ENCODE measurements at regions not wholly inside any gene's neighbourhood (a gene's known extent, or its start where the extent isn't known, plus 50 kb on each side); places are given as distances from the start of the nearest gene placed in this dataset.
"Not testable (repeated sequence)": the region's sequence is repeated elsewhere in the genome, so short reads cannot be mapped to it uniquely, and the experiment has no call there.

DNA sequence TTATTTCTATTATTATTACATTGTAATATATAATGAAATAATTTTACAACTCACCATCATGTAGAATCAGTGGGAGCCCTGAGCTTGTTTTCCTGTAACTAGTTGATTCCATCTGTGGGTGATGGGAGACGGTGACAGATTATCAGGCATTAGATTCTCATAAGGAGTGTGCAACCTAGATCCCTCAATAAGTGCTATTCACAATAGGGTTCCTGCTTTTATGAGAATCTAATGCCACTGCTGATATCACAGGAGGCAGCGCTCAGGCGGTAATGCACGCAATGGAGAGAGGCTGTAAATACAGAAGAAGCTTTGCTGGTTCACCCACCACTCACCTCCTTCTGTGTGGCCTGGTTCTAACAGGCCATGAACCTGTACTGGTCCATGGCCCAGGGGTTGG is 178.6 kb downstream of the ACTRT1 start (continued):
- no peak for TF ChIP-seq FOS (IDR thresholded peaks at IDR 0.05; ENCODE audit: borderline replicate concordance, extremely low read depth, insufficient read length)
- no peak for TF ChIP-seq ZNF24 (IDR thresholded peaks at IDR 0.05)
- TF ChIP-seq SMAD5 (IDR thresholded peaks at IDR 0.05; ENCODE audit: low read depth): no peak
- no peak for TF ChIP-seq TCF3 (IDR thresholded peaks at IDR 0.05; ENCODE audit: borderline replicate concordance, insufficient read depth, low read depth, low read length)
- TF ChIP-seq TBL1XR1 (IDR thresholded peaks at IDR 0.05; ENCODE audit: low read depth, low read length): no peak

DNA sequence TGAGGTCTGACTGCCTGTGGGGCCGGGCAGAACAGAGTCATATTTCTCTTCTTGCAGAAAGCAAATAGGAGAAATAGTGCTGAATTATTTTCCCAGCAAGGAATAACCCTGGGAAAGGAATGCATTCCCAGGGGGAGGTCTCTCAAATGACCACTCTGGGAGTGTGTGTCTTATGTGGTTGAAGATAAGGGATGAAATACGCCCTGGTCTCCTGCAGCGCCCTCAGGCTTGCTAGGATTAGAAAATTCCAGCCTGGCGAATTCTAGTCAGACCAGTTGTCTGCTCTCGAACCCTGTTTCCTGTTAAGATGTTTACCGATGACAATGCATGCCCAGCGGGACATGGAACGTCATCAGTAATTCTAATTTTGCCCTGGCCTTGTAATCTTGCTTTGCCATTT is 185.3 kb downstream of the ACTRT1 start:
- intact Hi-C loops (cut with micrococcal nuclease; ENCODE audit: unreplicated experiment); in situ Hi-C loops (cut with MboI); H2AFZ ChIP-seq (ENCODE audit: control insufficient read depth, low read depth, low read length); POLR2A ChIA-PET; H3K36me3 ChIP-seq (ENCODE audit: control insufficient read depth in 2 of 2, insufficient read depth in 2 of 2, low read length in 1 of 2); H3K79me2 ChIP-seq (ENCODE audit: control insufficient read depth, insufficient read depth, low read length); H4K20me1 ChIP-seq (ENCODE audit: control insufficient read depth, insufficient read depth); SMC1A ChIA-PET (ENCODE audit: uncharacterized antibody, unreplicated experiment); ATAC-seq; H3K27ac ChIP-seq (ENCODE audit: control insufficient read depth, insufficient read depth); RAD21 ChIA-PET (ENCODE audit: unreplicated experiment); H3K27me3 ChIP-seq (replicated peaks in 1 of 2; ENCODE audit: control insufficient read depth in 2 of 2, insufficient read depth in 2 of 2, low read length in 1 of 2); CTCF ChIA-PET; H3K4me2 ChIP-seq (ENCODE audit: control insufficient read depth, insufficient read depth); H3K4me1 ChIP-seq (ENCODE audit: control insufficient read depth, insufficient read depth, low read length); FAIRE-seq; H3K9me3 ChIP-seq (replicated peaks; ENCODE audit: control insufficient read depth, insufficient read depth, low read length); H3K4me3 ChIP-seq; DNase-seq (ENCODE audit: low read depth, low spot score); BruUV-seq (replicated peaks); H3K9ac ChIP-seq (ENCODE audit: control insufficient read depth, insufficient read depth, low read length): not testable (repeated sequence)
- WGBS (ENCODE audit: insufficient coverage, insufficient replicate concordance, low lambda C conversion rate, missing lambda C conversion rate): 19% methylated on average over 8 of the region's 8 CpGs

DNA sequence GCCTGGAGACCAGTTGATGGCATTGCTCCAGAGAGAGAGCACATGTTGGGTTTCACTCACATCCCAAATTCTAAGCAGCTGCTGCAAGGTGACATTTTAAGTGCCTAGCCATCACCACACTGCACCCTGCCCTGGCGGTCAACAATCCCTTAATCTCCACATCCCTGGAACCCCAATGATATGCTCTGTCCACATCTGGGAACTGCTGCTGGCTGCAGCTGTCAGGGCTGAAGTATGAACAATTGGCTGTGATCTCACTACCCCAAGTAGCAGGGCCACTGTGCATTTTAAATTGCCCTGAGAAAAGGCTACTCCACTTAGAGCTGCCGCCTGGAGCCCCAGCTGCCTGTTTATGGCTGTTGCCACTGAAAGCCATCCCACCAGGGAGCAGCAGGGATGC is 190.6 kb downstream of the ACTRT1 start:
- no peak for FAIRE-seq
- ChIA-PET RAD21 (ENCODE audit: unreplicated experiment) (no interaction called here), CTCF (no interaction called here), SMC1A (ENCODE audit: uncharacterized antibody, unreplicated experiment) (interaction anchor here (1.2 kb wide), 1 partner anchor 9 kb away, joined by 3 read pairs; no protein-coding TSS in a partner anchor), POLR2A (no interaction called here)
- Histone ChIP-seq H3K9ac (ENCODE audit: control insufficient read depth, insufficient read depth, low read length) (no peak overlapping the region), H3K4me1 (ENCODE audit: control insufficient read depth, insufficient read depth, low read length) (no peaks in the 10 kb centered on the region), H3K36me3 (ENCODE audit: control insufficient read depth in 2 of 2, insufficient read depth in 2 of 2, low read length in 1 of 2) (no peaks in the 10 kb centered on the region), H3K27me3 (replicated peaks in 1 of 2; ENCODE audit: control insufficient read depth in 2 of 2, insufficient read depth in 2 of 2, low read length in 1 of 2) (no peaks in the 10 kb centered on the region), H3K4me3 (no peak overlapping the region), H3K4me2 (ENCODE audit: control insufficient read depth, insufficient read depth) (no peak overlapping the region), H3K9me3 (replicated peaks; ENCODE audit: control insufficient read depth, insufficient read depth, low read length) (no peaks in the 10 kb centered on the region), H3K79me2 (ENCODE audit: control insufficient read depth, insufficient read depth, low read length) (no peaks in the 10 kb centered on the region), H3K27ac (ENCODE audit: control insufficient read depth, insufficient read depth) (no peak overlapping the region), H2AFZ (ENCODE audit: control insufficient read depth, low read depth, low read length) (no peak overlapping the region), H4K20me1 (ENCODE audit: control insufficient read depth, insufficient read depth) (no peaks in the 10 kb centered on the region)
- TF ChIP-seq SUPT20H (IDR thresholded peaks at IDR 0.05; ENCODE audit: borderline replicate concordance, control insufficient read depth, low read depth, low read length) (no peak), POLR2A (IDR thresholded peaks at IDR 0.05; ENCODE audit: low read depth, low read length) (no peak), JUNB (IDR thresholded peaks at IDR 0.05) (no peak), WRNIP1 (IDR thresholded peaks at IDR 0.05; ENCODE audit: borderline replicate concordance, low read depth, low read length) (no peak), RELA (IDR thresholded peaks at IDR 0.05; ENCODE audit: borderline replicate concordance, partially characterized antibody) (no peak)
- TF ChIP-seq, protein P1, sequence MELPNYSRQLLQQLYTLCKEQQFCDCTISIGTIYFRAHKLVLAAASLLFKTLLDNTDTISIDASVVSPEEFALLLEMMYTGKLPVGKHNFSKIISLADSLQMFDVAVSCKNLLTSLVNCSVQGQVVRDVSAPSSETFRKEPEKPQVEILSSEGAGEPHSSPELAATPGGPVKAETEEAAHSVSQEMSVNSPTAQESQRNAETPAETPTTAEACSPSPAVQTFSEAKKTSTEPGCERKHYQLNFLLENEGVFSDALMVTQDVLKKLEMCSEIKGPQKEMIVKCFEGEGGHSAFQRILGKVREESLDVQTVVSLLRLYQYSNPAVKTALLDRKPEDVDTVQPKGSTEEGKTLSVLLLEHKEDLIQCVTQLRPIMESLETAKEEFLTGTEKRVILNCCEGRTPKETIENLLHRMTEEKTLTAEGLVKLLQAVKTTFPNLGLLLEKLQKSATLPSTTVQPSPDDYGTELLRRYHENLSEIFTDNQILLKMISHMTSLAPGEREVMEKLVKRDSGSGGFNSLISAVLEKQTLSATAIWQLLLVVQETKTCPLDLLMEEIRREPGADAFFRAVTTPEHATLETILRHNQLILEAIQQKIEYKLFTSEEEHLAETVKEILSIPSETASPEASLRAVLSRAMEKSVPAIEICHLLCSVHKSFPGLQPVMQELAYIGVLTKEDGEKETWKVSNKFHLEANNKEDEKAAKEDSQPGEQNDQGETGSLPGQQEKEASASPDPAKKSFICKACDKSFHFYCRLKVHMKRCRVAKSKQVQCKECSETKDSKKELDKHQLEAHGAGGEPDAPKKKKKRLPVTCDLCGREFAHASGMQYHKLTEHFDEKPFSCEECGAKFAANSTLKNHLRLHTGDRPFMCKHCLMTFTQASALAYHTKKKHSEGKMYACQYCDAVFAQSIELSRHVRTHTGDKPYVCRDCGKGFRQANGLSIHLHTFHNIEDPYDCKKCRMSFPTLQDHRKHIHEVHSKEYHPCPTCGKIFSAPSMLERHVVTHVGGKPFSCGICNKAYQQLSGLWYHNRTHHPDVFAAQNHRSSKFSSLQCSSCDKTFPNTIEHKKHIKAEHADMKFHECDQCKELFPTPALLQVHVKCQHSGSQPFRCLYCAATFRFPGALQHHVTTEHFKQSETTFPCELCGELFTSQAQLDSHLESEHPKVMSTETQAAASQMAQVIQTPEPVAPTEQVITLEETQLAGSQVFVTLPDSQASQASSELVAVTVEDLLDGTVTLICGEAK (IDR thresholded peaks at IDR 0.05; ENCODE audit: borderline replicate concordance): no peak
- in situ Hi-C loops (cut with MboI): no loop called here
- no peak for DNase-seq (ENCODE audit: low read depth, low spot score)
- intact Hi-C loops (cut with micrococcal nuclease; ENCODE audit: unreplicated experiment): no loop called here
- no peak for ATAC-seq
- no TSS peak for BruUV-seq (replicated peaks)
- 45% methylated on average over 2 of the region's 2 CpGs for WGBS (ENCODE audit: insufficient coverage, insufficient replicate concordance, low lambda C conversion rate, missing lambda C conversion rate)

All from GM12878 (cell line).